ENCODE measurements at regions not wholly inside any gene's neighbourhood (a gene's known extent, or its start where the extent isn't known, plus 50 kb on each side); places are given as distances from the start of the nearest gene placed in this dataset.

DNA sequence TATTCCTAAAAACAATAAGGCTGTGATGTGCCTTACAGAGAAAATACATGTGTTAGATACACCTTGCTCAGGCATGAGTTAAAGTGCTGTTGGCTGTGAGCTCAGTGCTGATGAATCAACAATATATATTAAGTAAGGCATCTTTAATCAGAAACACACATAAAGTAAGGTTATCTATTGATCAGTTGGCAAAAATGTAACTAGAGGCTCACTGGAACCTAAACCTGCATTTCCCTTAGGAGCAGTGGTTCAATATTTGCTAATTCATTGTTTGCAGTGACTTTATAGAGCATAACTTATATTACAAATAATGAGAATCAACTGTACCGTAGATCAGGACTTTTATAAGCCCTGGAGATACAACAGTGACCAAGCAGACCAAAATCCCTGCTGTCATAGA, 77.0 kb upstream of the CYP1B1 start:
- TF ChIP-seq CTCF (IDR thresholded peaks at IDR 0.05) (no peak), POLR2A (IDR thresholded peaks at IDR 0.05) (no peak)

Measured in right lobe of liver (tissue), 4 donors.